Liver (tissue), 8 donors: ENCODE measurements at regions not wholly inside any gene's neighbourhood (a gene's known extent, or its start where the extent isn't known, plus 50 kb on each side); places are given as distances from the start of the nearest gene placed in this dataset.

Experiments
- DNase-seq: peaks from one replicate; pipeline ENCODE4 v3.0.0-alpha.2; 2017; ENCODE audit warnings: low spot score
- H3K27ac ChIP-seq, 2 donors: one replicate each; pipeline ENCODE4 v1.7.0; 2013; ENCODE audit warnings: inconsistent platforms in 2 of 2, low read length in 2 of 2, control low read depth in 1 of 2, low read depth in 1 of 2, mild to moderate bottlenecking in 1 of 2
- H3K27me3 ChIP-seq, 4 donors: one replicate each; pipeline versions ENCODE4 v1.6.1 to v1.7.0; 2013; ENCODE audit warnings: low read length in 3 of 4, inconsistent platforms in 1 of 4, mild to moderate bottlenecking in 1 of 4, moderate library complexity in 1 of 4; ENCODE audit not compliant: control insufficient read depth in 4 of 4, insufficient read depth in 4 of 4
- H3K36me3 ChIP-seq, 4 donors: one replicate each; pipeline versions ENCODE4 v1.6.1 to v1.7.0; 2013; ENCODE audit warnings: low read length in 3 of 4, mild to moderate bottlenecking in 3 of 4, low read depth in 1 of 4, moderate library complexity in 1 of 4; ENCODE audit not compliant: control insufficient read depth in 4 of 4, insufficient read depth in 3 of 4
- H3K4me1 ChIP-seq, 4 donors: one replicate each; pipeline versions ENCODE4 v1.6.1 to v1.7.0; 2013; ENCODE audit warnings: low read length in 3 of 4, mild to moderate bottlenecking in 3 of 4, moderate library complexity in 1 of 4; ENCODE audit not compliant: control insufficient read depth in 4 of 4, insufficient read depth in 4 of 4
- H3K4me3 ChIP-seq, 3 donors: one replicate each; pipeline versions ENCODE4 v1.6.1 to v1.7.0; 2013; ENCODE audit warnings: low read length in 3 of 3, control low read depth in 1 of 3, low read depth in 1 of 3, mild to moderate bottlenecking in 1 of 3
- H3K9ac ChIP-seq, 2 donors: one replicate each; pipeline ENCODE4 v1.7.0; 2013; ENCODE audit warnings: low read length in 2 of 2, mild to moderate bottlenecking in 2 of 2, moderate library complexity in 2 of 2, control low read depth in 1 of 2, low read depth in 1 of 2
- H3K9me3 ChIP-seq, 4 donors: one replicate each; pipeline versions ENCODE4 v1.6.1 to v1.7.0; 2013; ENCODE audit warnings: low read length in 3 of 4; ENCODE audit not compliant: control insufficient read depth in 4 of 4
- ATF3 ChIP-seq: IDR thresholded peaks from 2 replicates; pipeline ENCODE4 v1.6.1; 2016; ENCODE audit warnings: antibody characterized with exemption
- CTCF ChIP-seq: fragments of 150-350 bp; IDR thresholded peaks from 2 replicates; pipeline ENCODE4 v1.5.1; 2017; ENCODE audit warnings: improper control_type of control experiment, low read depth, low read length; ENCODE audit not compliant: missing input control
- EGR1 ChIP-seq, 2 donors: IDR thresholded peaks; 2 replicates each; pipeline ENCODE4 v1.6.1; 2016 to 2018; ENCODE audit warnings: antibody characterized with exemption in 2 of 2, low read depth in 2 of 2
- FOXA1 ChIP-seq: IDR thresholded peaks from 2 replicates; pipeline ENCODE4 v1.6.1; 2016; ENCODE audit warnings: antibody characterized with exemption
- FOXA2 ChIP-seq: IDR thresholded peaks from 2 replicates; pipeline ENCODE4 v1.6.1; 2016; ENCODE audit warnings: antibody characterized with exemption
- GABPA ChIP-seq, 2 donors: IDR thresholded peaks in 1 of 2; conservative IDR thresholded peaks in 1 of 2; 2 replicates each; pipeline ENCODE4 v1.6.1; 2016; ENCODE audit warnings: antibody characterized with exemption in 2 of 2, mild to moderate bottlenecking in 1 of 2, moderate library complexity in 1 of 2
- HNF4A ChIP-seq, 2 donors: conservative IDR thresholded peaks; 2 replicates each; pipeline ENCODE4 v1.6.1; 2016; ENCODE audit warnings: antibody characterized with exemption in 2 of 2, mild to moderate bottlenecking in 2 of 2
- HNF4G ChIP-seq: IDR thresholded peaks from 2 replicates; pipeline ENCODE4 v1.6.1; 2016; ENCODE audit warnings: antibody characterized with exemption
- JUND ChIP-seq, 2 donors: IDR thresholded peaks; 2 replicates each; pipeline ENCODE4 v1.6.1; 2016; ENCODE audit warnings: antibody characterized with exemption in 2 of 2
- MAX ChIP-seq: IDR thresholded peaks from 2 replicates; pipeline ENCODE4 v1.6.1; 2016; ENCODE audit warnings: antibody characterized with exemption
- NR2F2 ChIP-seq: IDR thresholded peaks from 2 replicates; pipeline ENCODE4 v1.6.1; 2016; ENCODE audit warnings: antibody characterized with exemption
- RAD21 ChIP-seq, 2 donors: IDR thresholded peaks; 2 replicates each; pipeline ENCODE4 v1.6.1; 2016; ENCODE audit warnings: antibody characterized with exemption in 2 of 2, mild to moderate bottlenecking in 2 of 2
- REST ChIP-seq: IDR thresholded peaks from 2 replicates; pipeline ENCODE4 v1.6.1; 2016; ENCODE audit warnings: antibody characterized with exemption, mild to moderate bottlenecking
- RXRA ChIP-seq, 2 donors: IDR thresholded peaks; 2 replicates each; pipeline ENCODE4 v1.6.1; 2017 to 2018; ENCODE audit warnings: antibody characterized with exemption in 2 of 2, mild to moderate bottlenecking in 1 of 2
- SP1 ChIP-seq: IDR thresholded peaks from 2 replicates; pipeline ENCODE4 v1.6.1; 2018; ENCODE audit warnings: antibody characterized with exemption, mild to moderate bottlenecking
- TAF1 ChIP-seq: conservative IDR thresholded peaks from 2 replicates; pipeline ENCODE4 v1.6.1; 2016; ENCODE audit warnings: antibody characterized with exemption, mild to moderate bottlenecking
- YY1 ChIP-seq: IDR thresholded peaks from 2 replicates; pipeline ENCODE4 v1.6.1; 2016; ENCODE audit warnings: antibody characterized with exemption, mild to moderate bottlenecking
- ZBTB33 ChIP-seq: IDR thresholded peaks from 2 replicates; pipeline ENCODE4 v1.6.1; 2016; ENCODE audit warnings: antibody characterized with exemption
- WGBS: extraction: QIAGEN DNeasy Blood & Tissue Kit; methylation state at CpG from one replicate; pipeline ENCODE4 v1.1.7; 2013; 5-methylcytosine and 5-hydroxymethylcytosine counted together
- donor health status: healthy.
- donor health status: healthy.
- donor health status: healthy.
- donor health status: healthy.
- donor health status: healthy.

- DNase-seq, result no peak
- no peak overlapping the region for H3K4me3 ChIP-seq
- no peaks in the 10 kb centered on the region for H3K36me3 ChIP-seq
- H3K9me3 ChIP-seq, result peaks cover 0 to 8% (median 3%) of the 10 kb centered on the region in 4 donors
- no peaks in the 10 kb centered on the region for H3K27me3 ChIP-seq
- peaks cover 0 to 9% (median 5%) of the 10 kb centered on the region in 4 donors for H3K4me1 ChIP-seq
- no peak overlapping the region for H3K9ac ChIP-seq
- H3K27ac ChIP-seq, result no peak overlapping the region
- 93% methylated on average over 1 of the region's 1 CpG for WGBS
- TF ChIP-seq REST (no peak), ZBTB33 (no peak), GABPA (IDR thresholded peaks at IDR 0.05 in 1 of 2, conservative IDR thresholded peaks at IDR 0.05 in 1 of 2) (no peak), HNF4G (no peak), CTCF (no peak), HNF4A (conservative IDR thresholded peaks at IDR 0.05) (no peak), FOXA2 (no peak), MAX (no peak)
Measured at GRCh38 chrX:8890794-8891193, 89.6 kb upstream of the FAM9A start.

- DNase-seq, result no peak
- no peak overlapping the region for H3K27ac ChIP-seq
- H3K36me3 ChIP-seq, result no peaks in the 10 kb centered on the region
- no peaks in the 10 kb centered on the region for H3K27me3 ChIP-seq
- WGBS, result 31% methylated on average over 3 of the region's 3 CpGs
- peaks cover 0 to 9% (median 5%) of the 10 kb centered on the region in 4 donors for H3K4me1 ChIP-seq
- peaks cover 0 to 3% (median 0%) of the 10 kb centered on the region in 4 donors for H3K9me3 ChIP-seq
- no peak overlapping the region for H3K4me3 ChIP-seq
- no peak overlapping the region for H3K9ac ChIP-seq
- TF ChIP-seq GABPA (IDR thresholded peaks at IDR 0.05 in 1 of 2, conservative IDR thresholded peaks at IDR 0.05 in 1 of 2) (no peak), RXRA (IDR thresholded peaks at IDR 0.05) (peak; percentile 32 to 41), MAX (no peak), ATF3 (no peak), TAF1 (no peak), REST (no peak), EGR1 (IDR thresholded peaks at IDR 0.05; ENCODE audit: low read depth in 2 of 2) (no peak), JUND (IDR thresholded peaks at IDR 0.05) (no peak), NR2F2 (peak; percentile 50), ZBTB33 (no peak), HNF4A (conservative IDR thresholded peaks at IDR 0.05) (peak; percentile 27 to 42), SP1 (peak; percentile 32), FOXA1 (no peak), YY1 (no peak), HNF4G (no peak), RAD21 (IDR thresholded peaks at IDR 0.05) (peak in 1 of 2 donors; percentile 27)
Measured at GRCh38 chrX:8887004-8887403, 85.8 kb upstream of the FAM9A start.
